Activated CD8-positive, alpha-beta T cell treated with anti-CD3 and anti-CD28 coated beads for 36 hours (primary cell): ENCODE measurements at regions not wholly inside any gene's neighbourhood (a gene's known extent, or its start where the extent isn't known, plus 50 kb on each side); places are given as distances from the start of the nearest gene placed in this dataset.

Experiments
- ATAC-seq: fragments of 200-7000 bp; cut with Tn5 transposase; one replicate; pipeline ENCODE4 v1.10.0; 2021; ENCODE audit warnings: mild to moderate bottlenecking, moderate library complexity
- CTCF ChIA-PET: fragments of 350-600 bp; sonication (Branson Sonifier 250); formaldehyde crosslinking; loops from one replicate; lab custom pipeline; 2021; ENCODE audit warnings: antibody characterized with exemption; lab: Charles Lee
- POLR2A ChIA-PET: fragments of 350-600 bp; sonication (Branson Sonifier 250); formaldehyde crosslinking; loops from one replicate; lab custom pipeline; 2021; ENCODE audit warnings: antibody characterized with exemption; lab: Charles Lee
- DNase-seq: peaks from one replicate; pipeline ENCODE4 v3.0.0-alpha.2; 2020
- H3K27ac Mint-ChIP-seq: one replicate; pipeline ENCODE4 v1.8.0; 2021; ENCODE audit warnings: mild to moderate bottlenecking, mixed read lengths
- H3K27me3 Mint-ChIP-seq: one replicate; pipeline ENCODE4 v1.8.0; 2021; ENCODE audit warnings: mixed read lengths
- H3K36me3 Mint-ChIP-seq: one replicate; pipeline ENCODE4 v1.8.0; 2021; ENCODE audit warnings: low read depth, mixed read lengths
- H3K4me1 Mint-ChIP-seq: one replicate; pipeline ENCODE4 v1.8.0; 2021; ENCODE audit warnings: low read depth, mixed read lengths
- H3K4me3 Mint-ChIP-seq: one replicate; pipeline ENCODE4 v1.8.0; 2021; ENCODE audit warnings: mild to moderate bottlenecking, moderate library complexity, mixed read lengths
- H3K9me3 Mint-ChIP-seq: one replicate; pipeline ENCODE4 v1.8.0; 2021; ENCODE audit warnings: mixed read lengths
- CTCF ChIP-seq: fragments of 200-600 bp; IDR thresholded peaks from one replicate; pipeline ENCODE4 v1.8.0; 2022; ENCODE audit warnings: antibody characterized with exemption, mild to moderate bottlenecking
- intact Hi-C: fragments of 100-400 bp; cut with micrococcal nuclease; formaldehyde crosslinking; loops from one replicate; pipeline ENCODE4 v1.10.0; 2022

- ChIA-PET CTCF (no interaction called here), POLR2A (interaction anchor here (0.7 kb wide), 1 partner anchor 722 kb away, joined by 3 read pairs; no protein-coding TSS in a partner anchor)
- H3K4me1 Mint-ChIP-seq = no peaks in the 10 kb centered on the region
- ATAC-seq (no peak), DNase-seq (no peak)
- H3K36me3 Mint-ChIP-seq = no peaks in the 10 kb centered on the region
- H3K27ac Mint-ChIP-seq = no peak overlapping the region
- no peak overlapping the region for H3K4me3 Mint-ChIP-seq
- H3K9me3 Mint-ChIP-seq = no peaks in the 10 kb centered on the region
- intact Hi-C loops = no loop called here
- no peaks in the 10 kb centered on the region for H3K27me3 Mint-ChIP-seq
- no peak for TF ChIP-seq CTCF
Measured at GRCh38 chr4:148770848-148771247, 328.6 kb upstream of the NR3C2 start.

- Mint-ChIP-seq H3K36me3 (no peaks in the 10 kb centered on the region), H3K27ac (no peak overlapping the region), H3K4me1 (no peaks in the 10 kb centered on the region), H3K27me3 (no peaks in the 10 kb centered on the region), H3K4me3 (no peak overlapping the region), H3K9me3 (no peaks in the 10 kb centered on the region)
- ChIA-PET CTCF (no interaction called here), POLR2A (interaction anchor here (0.7 kb wide), 1 partner anchor 722 kb away, joined by 3 read pairs; no protein-coding TSS in a partner anchor)
- intact Hi-C loops = no loop called here
- peak; percentile 14 for TF ChIP-seq CTCF
- no peak for ATAC-seq
- DNase-seq = no peak
Measured at GRCh38 chr4:148770377-148770776, 328.2 kb upstream of the NR3C2 start.

- Mint-ChIP-seq H3K4me3 (no peak overlapping the region), H3K4me1 (no peaks in the 10 kb centered on the region), H3K27ac (no peak overlapping the region), H3K27me3 (no peaks in the 10 kb centered on the region), H3K36me3 (no peaks in the 10 kb centered on the region), H3K9me3 (peaks cover 8% of the 10 kb centered on the region)
- CTCF ChIA-PET = no interaction called here
- no peak for ATAC-seq
- TF ChIP-seq CTCF = no peak
- DNase-seq = no peak
- intact Hi-C loops = no loop called here
- POLR2A ChIA-PET = no interaction called here
Measured at GRCh38 chr4:148764720-148765119, 322.5 kb upstream of the NR3C2 start.

GRCh38 chr4:148757171-148757570 lies 315.0 kb upstream of the NR3C2 start:
- no peaks in the 10 kb centered on the region for H3K27me3 Mint-ChIP-seq

GRCh38 chr4:148749403-148749802 lies 307.2 kb upstream of the NR3C2 start:
- ChIA-PET POLR2A (no interaction called here), CTCF (no interaction called here)
- H3K4me3 Mint-ChIP-seq = no peak overlapping the region
- ATAC-seq (no peak), DNase-seq (no peak)
- no peaks in the 10 kb centered on the region for H3K9me3 Mint-ChIP-seq
- no peaks in the 10 kb centered on the region for H3K36me3 Mint-ChIP-seq
- TF ChIP-seq CTCF = no peak
- H3K4me1 Mint-ChIP-seq = no peaks in the 10 kb centered on the region
- intact Hi-C loops = no loop called here
- no peak overlapping the region for H3K27ac Mint-ChIP-seq
- no peaks in the 10 kb centered on the region for H3K27me3 Mint-ChIP-seq

More at GRCh38 chr4:148757171-148757570, 315.0 kb upstream of the NR3C2 start:
- POLR2A ChIA-PET = no interaction called here
- no peak overlapping the region for H3K27ac Mint-ChIP-seq
- H3K36me3 Mint-ChIP-seq = no peaks in the 10 kb centered on the region
- peaks cover 18% of the 10 kb centered on the region for H3K9me3 Mint-ChIP-seq
- no peak for ATAC-seq
- CTCF ChIA-PET = no interaction called here
- no peaks in the 10 kb centered on the region for H3K4me1 Mint-ChIP-seq
- no peak overlapping the region for H3K4me3 Mint-ChIP-seq
- intact Hi-C loops = no loop called here
- DNase-seq = no peak
- TF ChIP-seq CTCF = no peak
